ENCODE measurements at regions not wholly inside any gene's neighbourhood (a gene's known extent, or its start where the extent isn't known, plus 50 kb on each side); places are given as distances from the start of the nearest gene placed in this dataset.

DNA sequence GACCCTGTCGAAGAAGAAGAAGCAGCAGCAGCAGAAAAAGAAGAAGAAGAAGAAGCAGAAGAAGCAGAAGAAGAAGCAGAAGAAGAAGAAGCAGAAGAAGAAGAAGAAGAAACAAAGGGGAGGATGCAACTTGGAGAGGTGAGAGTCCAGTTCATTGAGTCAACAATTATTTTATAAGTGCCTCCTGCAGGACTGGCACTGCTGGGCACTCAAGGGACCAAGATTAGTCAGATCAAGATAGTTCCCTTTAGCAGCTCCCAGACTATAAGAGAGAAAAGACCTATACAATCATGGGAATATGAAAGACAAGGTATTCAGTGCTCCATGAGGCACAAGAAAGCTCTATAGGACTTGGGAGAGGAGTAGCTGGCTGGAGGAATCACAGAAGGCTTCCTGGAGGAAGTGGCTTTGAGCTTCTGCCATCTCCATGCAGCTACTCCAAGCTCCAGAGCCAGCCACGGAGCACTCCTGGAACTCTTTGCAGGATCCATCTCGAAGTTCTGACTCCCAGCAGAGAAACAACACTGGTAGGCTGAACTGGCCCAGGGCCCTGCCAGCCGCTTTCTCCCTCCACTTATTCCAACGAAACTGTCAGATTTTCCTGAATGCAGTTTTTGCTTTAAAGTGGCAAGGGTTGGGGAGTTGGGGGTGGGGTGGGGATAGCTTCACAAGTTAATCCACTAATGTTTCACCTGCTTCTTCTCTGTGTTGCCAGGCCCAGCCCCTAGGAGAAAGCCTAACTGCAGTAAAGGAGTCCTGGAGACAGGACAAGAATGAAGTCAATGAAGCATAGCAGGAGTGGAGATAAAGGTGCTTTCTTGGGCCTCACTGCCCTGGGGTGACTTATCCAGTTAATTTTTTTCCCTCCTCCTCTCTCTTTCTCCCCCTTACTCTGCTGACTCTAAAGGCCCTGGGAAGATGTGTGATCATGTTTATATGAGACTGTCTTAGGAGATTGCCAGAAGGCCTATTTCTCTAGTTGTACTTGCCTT lies 140.1 kb upstream of the PARP11 start (continued):
- TF ChIP-seq, protein P1, sequence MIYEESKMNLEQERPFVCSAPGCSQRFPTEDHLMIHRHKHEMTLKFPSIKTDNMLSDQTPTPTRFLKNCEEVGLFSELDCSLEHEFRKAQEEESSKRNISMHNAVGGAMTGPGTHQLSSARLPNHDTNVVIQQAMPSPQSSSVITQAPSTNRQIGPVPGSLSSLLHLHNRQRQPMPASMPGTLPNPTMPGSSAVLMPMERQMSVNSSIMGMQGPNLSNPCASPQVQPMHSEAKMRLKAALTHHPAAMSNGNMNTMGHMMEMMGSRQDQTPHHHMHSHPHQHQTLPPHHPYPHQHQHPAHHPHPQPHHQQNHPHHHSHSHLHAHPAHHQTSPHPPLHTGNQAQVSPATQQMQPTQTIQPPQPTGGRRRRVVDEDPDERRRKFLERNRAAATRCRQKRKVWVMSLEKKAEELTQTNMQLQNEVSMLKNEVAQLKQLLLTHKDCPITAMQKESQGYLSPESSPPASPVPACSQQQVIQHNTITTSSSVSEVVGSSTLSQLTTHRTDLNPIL (CRISPR knock-in tag; IDR thresholded peaks at IDR 0.05; ENCODE audit: low read depth), result no peak
- TF ChIP-seq PPARA (CRISPR knock-in tag; IDR thresholded peaks at IDR 0.05; ENCODE audit: borderline replicate concordance), result no peak
- no peak for TF ChIP-seq ZNF8 (CRISPR knock-in tag; IDR thresholded peaks at IDR 0.05)
- TF ChIP-seq, protein P2, sequence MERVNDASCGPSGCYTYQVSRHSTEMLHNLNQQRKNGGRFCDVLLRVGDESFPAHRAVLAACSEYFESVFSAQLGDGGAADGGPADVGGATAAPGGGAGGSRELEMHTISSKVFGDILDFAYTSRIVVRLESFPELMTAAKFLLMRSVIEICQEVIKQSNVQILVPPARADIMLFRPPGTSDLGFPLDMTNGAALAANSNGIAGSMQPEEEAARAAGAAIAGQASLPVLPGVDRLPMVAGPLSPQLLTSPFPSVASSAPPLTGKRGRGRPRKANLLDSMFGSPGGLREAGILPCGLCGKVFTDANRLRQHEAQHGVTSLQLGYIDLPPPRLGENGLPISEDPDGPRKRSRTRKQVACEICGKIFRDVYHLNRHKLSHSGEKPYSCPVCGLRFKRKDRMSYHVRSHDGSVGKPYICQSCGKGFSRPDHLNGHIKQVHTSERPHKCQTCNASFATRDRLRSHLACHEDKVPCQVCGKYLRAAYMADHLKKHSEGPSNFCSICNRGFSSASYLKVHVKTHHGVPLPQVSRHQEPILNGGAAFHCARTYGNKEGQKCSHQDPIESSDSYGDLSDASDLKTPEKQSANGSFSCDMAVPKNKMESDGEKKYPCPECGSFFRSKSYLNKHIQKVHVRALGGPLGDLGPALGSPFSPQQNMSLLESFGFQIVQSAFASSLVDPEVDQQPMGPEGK (CRISPR knock-in tag; IDR thresholded peaks at IDR 0.05; ENCODE audit: borderline replicate concordance), result no peak
- no peak for TF ChIP-seq ZNF70 (CRISPR knock-in tag; IDR thresholded peaks at IDR 0.05)
- TF ChIP-seq, protein P3, sequence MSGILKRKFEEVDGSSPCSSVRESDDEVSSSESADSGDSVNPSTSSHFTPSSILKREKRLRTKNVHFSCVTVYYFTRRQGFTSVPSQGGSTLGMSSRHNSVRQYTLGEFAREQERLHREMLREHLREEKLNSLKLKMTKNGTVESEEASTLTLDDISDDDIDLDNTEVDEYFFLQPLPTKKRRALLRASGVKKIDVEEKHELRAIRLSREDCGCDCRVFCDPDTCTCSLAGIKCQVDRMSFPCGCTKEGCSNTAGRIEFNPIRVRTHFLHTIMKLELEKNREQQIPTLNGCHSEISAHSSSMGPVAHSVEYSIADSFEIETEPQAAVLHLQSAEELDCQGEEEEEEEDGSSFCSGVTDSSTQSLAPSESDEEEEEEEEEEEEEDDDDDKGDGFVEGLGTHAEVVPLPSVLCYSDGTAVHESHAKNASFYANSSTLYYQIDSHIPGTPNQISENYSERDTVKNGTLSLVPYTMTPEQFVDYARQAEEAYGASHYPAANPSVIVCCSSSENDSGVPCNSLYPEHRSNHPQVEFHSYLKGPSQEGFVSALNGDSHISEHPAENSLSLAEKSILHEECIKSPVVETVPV (CRISPR knock-in tag; IDR thresholded peaks at IDR 0.05), result no peak

DNA sequence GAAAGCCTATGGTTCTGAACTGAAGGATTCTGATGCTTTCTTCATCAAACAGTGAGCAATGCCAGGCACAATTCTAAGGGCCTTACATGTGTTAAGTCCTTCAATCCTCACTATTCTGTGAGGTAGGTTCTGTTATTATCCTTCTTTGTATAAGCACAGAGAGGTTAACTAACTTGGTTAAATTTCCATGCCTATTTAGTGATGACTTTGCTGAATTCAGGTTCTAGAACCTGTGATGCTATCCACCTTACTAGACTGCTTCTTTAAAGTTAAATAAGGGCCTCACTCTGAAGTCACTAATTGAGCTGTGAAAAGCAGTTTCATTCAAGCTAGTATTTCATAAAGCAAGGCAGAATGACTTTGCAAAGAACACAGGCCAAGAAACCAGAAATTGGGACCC lies 138.9 kb upstream of the PARP11 start:
- TF ChIP-seq ZNF8 (CRISPR knock-in tag; IDR thresholded peaks at IDR 0.05), result no peak
- TF ChIP-seq, protein P3 (CRISPR knock-in tag; IDR thresholded peaks at IDR 0.05), result no peak
- TF ChIP-seq ZC3H10 (CRISPR knock-in tag; IDR thresholded peaks at IDR 0.05), result no peak
- no peak for TF ChIP-seq TOX (CRISPR knock-in tag; IDR thresholded peaks at IDR 0.05; ENCODE audit: borderline replicate concordance)
- TF ChIP-seq ZFP3 (CRISPR knock-in tag; IDR thresholded peaks at IDR 0.05), result no peak
- TF ChIP-seq TCF4 (CRISPR knock-in tag; IDR thresholded peaks at IDR 0.05; ENCODE audit: borderline replicate concordance), result no peak
- TF ChIP-seq, protein P2 (CRISPR knock-in tag; IDR thresholded peaks at IDR 0.05; ENCODE audit: borderline replicate concordance), result no peak
- no peak for TF ChIP-seq BACH2 (CRISPR knock-in tag; IDR thresholded peaks at IDR 0.05; ENCODE audit: borderline replicate concordance)
- TF ChIP-seq, protein P4, sequence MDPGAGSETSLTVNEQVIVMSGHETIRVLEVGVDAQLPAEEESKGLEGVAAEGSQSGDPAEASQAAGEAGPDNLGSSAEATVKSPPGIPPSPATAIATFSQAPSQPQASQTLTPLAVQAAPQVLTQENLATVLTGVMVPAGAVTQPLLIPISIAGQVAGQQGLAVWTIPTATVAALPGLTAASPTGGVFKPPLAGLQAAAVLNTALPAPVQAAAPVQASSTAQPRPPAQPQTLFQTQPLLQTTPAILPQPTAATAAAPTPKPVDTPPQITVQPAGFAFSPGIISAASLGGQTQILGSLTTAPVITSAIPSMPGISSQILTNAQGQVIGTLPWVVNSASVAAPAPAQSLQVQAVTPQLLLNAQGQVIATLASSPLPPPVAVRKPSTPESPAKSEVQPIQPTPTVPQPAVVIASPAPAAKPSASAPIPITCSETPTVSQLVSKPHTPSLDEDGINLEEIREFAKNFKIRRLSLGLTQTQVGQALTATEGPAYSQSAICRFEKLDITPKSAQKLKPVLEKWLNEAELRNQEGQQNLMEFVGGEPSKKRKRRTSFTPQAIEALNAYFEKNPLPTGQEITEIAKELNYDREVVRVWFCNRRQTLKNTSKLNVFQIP (CRISPR knock-in tag; IDR thresholded peaks at IDR 0.05; ENCODE audit: borderline replicate concordance, low read depth), result no peak
- no peak for ATAC-seq

DNA sequence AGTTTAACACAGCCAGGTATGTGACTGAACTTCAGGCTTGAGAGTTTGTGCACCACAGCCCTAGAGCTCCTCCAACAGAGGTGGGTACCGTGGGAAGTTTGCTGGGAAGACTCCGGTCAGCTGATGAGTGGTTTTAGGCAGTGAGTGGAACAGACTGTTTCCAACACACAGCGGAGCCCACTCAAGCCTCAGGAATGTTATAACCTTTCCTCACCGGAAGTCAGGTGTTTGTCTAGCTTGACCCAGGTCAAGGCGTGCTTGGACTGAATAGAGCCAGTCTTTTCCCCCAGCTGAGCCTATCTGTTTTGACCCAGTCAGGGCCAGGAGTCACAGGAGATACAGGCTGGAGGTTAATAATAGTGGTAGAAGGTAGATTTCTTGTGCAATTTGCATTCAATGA lies 138.4 kb upstream of the PARP11 start:
- no peak for ATAC-seq
- no peak for TF ChIP-seq TOX (CRISPR knock-in tag; IDR thresholded peaks at IDR 0.05; ENCODE audit: borderline replicate concordance)
- TF ChIP-seq ARNTL (CRISPR knock-in tag; IDR thresholded peaks at IDR 0.05; ENCODE audit: borderline replicate concordance, low read depth), result no peak

DNA sequence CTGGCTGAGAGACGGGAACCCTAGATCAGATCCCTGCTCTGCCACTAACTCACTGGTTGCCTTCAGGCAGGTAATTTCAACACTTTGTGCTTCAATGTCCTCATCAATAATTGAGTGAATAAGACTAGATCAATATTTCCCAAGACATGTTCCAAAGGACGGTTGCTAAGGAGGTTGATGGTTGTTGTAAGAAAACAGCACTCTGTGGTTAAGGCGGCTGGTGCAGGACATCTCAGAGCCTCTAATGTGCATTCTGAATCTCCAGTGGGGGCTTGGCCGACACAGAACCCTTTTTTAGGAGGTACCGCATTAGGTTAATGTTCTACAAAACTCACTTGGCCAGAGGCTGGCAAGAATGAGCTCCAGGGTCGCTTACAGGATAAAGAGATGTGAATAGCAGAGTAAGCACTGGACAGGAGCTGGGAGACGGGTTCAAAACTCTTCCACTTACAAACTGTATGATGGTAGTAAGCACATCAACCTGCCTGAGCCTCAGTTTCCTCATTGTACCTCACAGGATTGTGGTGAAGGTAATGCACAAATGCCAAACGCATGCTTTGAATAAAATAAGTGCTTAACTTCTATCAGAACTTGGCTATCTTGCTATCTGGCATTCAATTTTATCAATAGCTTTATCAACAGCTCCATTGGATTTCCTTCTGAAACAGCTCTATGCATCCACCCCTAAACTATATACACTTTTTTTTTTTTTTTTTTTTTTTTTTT lies 136.9 kb upstream of the PARP11 start:
- TF ChIP-seq ZC3H10 (CRISPR knock-in tag; IDR thresholded peaks at IDR 0.05) (no peak), ARNTL (CRISPR knock-in tag; IDR thresholded peaks at IDR 0.05; ENCODE audit: borderline replicate concordance, low read depth) (no peak), ESRRG (CRISPR knock-in tag; IDR thresholded peaks at IDR 0.05) (no peak), ZFP30 (CRISPR knock-in tag; IDR thresholded peaks at IDR 0.05) (no peak), ZNF70 (CRISPR knock-in tag; IDR thresholded peaks at IDR 0.05) (no peak), ZNF8 (CRISPR knock-in tag; IDR thresholded peaks at IDR 0.05) (no peak), RARB (CRISPR knock-in tag; IDR thresholded peaks at IDR 0.05) (no peak), GLIS3 (CRISPR knock-in tag; IDR thresholded peaks at IDR 0.05) (no peak), ISL1 (CRISPR knock-in tag; IDR thresholded peaks at IDR 0.05) (no peak), TOX (CRISPR knock-in tag; IDR thresholded peaks at IDR 0.05; ENCODE audit: borderline replicate concordance) (no peak), CSDC2 (CRISPR knock-in tag; IDR thresholded peaks at IDR 0.05) (no peak)
- TF ChIP-seq, protein P4 (CRISPR knock-in tag; IDR thresholded peaks at IDR 0.05; ENCODE audit: borderline replicate concordance, low read depth), result no peak
- ATAC-seq, result no peak
